Putamen (tissue), 1 donor: ENCODE measurements at regions not wholly inside any gene's neighbourhood (a gene's known extent, or its start where the extent isn't known, plus 50 kb on each side); places are given as distances from the start of the nearest gene placed in this dataset.
"Not testable (repeated sequence)": the region's sequence is repeated elsewhere in the genome, so short reads cannot be mapped to it uniquely, and the experiment has no call there.

Experiments
- DNase-seq: peaks from one replicate; pipeline ENCODE4 v3.0.0-alpha.2; 2016; ENCODE audit warnings: low spot score

DNA sequence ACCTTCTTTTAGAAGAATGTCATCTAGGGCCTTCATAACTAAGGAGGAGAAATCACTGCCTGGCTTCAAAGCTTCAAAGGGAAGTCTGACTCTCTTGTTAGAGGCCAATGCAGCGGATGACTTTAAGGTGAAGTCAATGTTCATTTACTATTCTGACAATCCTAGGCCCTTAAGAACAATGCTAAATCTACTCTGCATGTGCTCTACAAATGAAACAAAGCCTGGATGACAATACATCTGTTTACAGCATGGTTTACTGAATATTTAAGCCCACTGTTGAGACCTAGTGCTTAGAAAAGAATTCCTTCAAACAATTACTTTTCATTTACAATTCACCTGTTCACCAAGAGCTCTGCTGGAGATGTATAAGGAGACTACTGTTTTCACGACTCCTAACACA is 160.4 kb upstream of the EPHA3 start:
- DNase-seq, result no peak

DNA sequence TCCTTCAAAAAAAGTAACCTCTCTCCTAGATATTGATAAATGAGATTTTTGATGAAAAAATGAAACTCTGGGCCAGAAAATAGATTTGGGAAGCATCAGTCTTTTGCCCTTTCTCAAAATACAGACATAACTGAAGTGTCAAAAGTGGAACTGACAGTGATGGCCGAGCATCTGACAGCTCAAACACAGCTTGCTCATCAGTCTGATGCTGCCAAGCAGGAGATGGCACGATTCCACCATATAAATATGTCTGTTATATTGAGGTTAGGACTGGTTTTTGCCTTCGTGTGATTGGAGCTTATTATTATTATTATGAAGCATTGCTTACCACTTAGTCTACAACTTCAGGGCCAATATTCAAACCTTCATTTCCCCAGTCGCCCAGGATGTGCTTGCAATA is 152.6 kb upstream of the EPHA3 start:
- DNase-seq, result no peak

DNA sequence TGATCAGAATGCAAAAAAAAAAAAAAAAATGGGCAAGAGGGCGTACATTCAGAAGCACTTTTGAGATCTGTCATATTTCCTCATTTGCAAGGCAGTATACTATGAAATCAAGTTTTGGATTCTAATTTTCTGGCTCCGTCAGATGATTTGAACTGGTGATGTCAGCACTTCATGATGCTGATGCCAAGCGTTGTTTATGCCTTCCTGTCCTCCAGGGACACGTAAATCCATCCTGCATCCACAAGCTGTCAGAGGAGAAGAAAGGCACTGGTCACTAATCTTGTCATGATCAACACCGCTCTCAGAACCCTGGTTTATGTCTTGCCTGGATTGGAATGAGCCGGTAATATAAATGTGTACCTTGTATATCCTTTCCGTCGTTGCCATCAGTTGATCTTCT is 152.1 kb upstream of the EPHA3 start:
- no peak for DNase-seq

DNA sequence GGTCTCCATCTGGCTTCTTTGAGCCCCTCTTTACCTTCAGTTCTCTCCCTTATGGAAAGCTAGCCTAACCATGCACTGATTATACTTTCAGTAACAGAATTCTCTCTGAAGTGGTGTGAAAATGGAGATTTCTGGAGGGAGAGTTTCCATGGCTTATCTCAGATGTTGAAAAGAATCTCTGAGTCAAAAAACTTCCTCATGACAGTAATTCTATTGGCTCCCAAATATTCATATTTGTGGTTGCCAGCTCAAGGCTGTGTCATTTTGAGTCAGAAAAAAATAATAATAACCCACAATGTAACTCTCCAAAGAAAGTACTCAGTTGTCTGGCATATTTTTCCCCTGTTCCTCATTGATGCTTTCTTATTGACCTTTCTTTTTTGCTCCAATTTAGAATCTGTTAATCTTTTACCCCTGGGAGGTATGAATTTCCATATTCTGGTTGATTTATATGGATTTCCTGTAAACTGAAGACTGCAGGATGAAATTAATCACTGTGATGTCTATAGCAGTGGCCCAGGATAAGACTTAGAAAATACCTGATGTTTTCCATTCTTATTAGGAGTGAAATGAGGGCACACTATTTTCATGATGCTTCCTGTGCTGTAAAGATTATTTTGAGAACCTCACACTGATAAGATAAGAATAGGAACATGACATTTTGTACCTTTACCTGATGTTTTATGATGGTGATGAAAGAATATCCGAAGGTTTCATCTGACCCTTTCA is 149.5 kb upstream of the EPHA3 start:
- DNase-seq, result no peak

DNA sequence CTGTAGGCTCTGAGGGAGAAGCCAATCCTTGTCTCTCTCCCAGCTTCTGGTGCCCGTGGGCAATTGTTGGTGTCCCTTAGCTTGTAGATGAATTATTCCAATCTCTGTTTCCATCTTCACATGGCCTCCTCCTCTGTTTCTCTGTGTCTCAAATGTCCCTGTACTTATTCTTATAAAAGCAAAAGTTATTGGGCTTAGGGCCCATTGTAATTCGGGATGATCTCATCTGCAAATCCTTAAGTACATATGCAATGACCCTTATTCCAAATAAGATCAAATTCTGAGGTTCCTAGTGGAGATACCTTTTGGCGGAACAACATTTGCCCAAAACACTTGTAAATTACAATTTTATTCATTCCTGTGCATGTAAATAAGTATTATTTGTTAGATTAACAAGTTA is 147.4 kb upstream of the EPHA3 start:
- DNase-seq, result no peak

DNA sequence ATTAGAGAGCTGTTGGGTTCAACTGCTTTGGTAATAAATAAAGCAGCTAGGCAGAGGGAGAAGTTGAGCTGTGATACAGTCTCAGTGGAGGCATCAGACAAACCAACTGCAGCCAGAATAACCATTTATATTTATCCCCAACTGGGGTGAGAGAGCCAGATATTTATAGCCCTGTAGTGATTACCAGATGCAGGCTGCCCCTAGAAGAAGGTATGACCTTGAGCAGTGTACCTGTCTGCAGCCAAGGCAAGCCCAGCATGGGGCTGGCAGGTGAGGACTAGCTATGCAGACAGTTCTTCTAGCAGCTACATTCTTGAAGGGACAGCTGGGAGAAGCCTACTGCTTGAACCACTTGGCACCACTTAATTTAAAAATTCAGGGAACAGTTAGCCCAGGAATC is 144.4 kb upstream of the EPHA3 start:
- no peak for DNase-seq

DNA sequence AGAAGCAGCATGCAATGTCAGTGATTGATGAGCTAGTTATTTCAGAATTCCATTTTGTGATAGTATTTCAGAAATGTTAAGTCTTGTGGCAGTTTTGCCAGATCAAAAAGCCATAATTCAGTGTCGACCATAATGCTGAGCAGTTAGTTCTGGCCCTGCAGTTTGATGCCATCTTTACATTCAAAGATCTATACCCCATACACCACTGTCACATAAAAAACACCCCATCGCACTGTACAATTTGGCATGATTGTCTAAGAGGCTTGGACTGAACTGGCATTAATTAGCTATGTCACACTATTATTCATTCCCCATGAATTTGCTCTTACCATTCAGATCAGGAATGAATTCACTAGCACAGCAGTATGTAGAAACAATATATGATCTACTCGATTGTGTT is 127.7 kb upstream of the EPHA3 start:
- DNase-seq, result no peak

DNA sequence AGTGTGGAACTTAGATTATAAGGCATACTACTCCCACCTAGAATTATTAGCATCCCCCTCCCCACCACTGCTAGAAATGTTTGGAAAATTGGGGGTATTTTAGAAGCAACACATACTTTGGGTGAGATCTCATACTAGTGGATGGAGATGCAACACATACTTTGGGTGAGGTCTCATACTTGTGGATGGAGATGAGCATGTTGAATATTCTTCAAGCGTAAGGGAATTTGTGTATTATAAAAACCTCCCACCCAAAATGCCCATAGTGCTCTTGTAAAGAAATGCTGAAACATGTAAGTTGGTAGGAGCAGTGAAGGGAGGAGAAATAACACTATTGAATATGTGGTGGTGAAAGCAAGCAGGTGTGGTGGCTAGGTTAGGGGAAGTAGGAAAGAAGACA is 124.0 kb upstream of the EPHA3 start:
- no peak for DNase-seq

DNA sequence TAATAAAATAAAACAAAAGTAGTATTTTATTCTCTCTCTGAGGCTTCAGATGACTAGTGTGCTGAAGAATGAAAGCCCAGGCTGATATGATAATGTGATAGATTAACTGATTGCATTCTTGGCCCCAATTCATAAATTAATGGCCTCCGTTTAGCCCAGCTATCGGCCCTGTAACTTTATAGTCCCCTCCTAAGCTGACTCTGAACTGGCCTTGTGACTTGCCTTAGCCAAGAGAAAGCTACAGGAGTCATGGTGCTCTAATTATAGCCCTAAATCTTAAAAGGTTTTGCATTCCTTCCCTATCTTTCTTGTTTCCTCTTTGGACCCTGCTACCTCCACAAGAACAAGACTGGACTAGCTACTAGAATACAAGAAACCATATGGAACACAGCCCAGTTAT is 123.2 kb upstream of the EPHA3 start:
- DNase-seq, result no peak

DNA sequence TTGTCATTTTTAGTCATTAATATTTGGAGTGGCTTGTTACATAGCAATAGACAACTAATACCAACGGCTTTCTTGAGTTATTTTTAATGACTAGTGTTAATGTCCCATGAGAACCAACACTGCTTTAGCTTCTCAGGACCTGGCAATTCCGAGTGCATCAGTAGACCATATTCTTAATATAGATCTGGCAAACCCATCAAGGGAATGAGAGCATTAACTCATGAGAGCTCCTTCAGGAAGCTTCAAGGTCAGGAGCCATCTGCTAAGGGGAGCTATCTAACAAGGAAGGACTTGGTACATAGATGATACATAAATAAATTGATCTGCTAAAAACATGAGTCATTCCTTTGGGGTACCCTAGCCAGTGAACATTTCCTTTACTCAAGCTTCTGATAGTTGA is 122.6 kb upstream of the EPHA3 start:
- no peak for DNase-seq

DNA sequence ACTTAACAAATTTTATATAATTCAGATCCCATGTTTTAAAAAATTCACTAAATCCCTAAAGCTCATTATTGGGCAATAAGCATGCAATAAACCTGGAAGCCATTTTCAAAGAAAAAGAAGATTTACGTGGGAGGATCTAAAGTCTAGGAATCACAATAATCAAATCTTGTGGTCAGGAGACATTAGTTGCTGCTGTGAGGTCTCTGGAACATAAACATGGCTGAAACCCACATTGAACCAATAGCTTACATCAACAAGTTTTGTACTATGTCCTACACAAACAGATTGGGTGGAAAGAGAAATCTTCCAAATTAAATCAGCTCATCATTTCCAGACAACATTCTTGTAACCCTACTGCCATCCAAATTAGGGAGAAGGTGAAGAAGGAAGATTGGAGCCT is 121.9 kb upstream of the EPHA3 start:
- no peak for DNase-seq

DNA sequence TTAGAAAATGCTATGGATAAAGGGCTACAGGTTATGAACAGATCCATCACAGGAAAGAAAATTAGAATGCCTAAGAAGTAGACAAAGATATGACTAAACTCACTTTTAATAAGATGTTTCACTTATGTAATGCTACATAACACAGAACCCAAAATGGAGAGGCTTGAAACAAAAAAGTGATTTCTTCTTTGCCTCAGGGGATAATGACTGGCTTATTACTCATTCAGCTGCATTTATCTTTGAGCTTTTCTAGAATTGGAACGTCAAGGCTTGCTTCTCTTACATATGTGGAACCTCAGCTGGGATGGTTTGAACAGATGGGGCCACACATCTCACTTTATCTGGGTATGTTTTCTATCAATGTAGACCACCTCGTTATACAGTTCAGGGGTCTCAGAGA is 120.6 kb upstream of the EPHA3 start:
- DNase-seq, result no peak

DNA sequence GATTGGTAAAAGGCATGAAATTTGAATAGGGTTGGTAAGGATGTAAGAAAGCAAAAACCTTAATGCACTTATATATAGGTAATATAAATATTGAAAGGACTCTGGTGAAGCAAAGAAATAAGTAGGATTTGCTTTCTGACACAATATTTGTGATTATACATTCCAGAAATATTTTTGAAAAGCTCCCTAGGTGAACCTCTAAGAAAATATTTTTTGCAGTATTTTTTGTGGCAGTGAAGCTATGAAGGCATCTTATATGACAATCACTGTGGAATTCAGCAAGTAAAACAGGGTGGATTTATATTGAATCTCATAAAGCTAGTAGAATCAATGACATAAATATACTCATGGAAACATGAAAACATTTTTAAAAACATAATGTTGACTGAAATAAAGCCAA is 119.6 kb upstream of the EPHA3 start:
- DNase-seq, result no peak

DNA sequence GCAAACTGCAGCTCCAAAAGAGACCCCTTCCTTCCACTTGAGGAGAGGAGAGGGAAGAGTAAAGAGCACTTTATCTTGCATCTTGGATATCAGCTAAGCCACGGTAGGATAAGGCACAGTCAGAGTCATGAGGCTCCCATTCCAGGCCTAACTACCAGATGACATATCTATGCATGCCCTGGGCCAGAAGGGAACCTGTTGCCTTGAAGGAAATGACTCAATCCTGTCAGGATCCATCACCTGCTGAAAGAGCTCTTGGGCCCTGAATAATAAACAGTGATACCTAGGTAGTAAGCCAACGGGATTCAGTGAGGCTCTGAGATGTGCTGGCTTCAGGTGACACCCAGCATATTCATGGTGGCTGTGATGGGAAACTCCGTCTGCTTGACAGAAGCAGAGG is 118.5 kb upstream of the EPHA3 start:
- DNase-seq, result no peak

DNA sequence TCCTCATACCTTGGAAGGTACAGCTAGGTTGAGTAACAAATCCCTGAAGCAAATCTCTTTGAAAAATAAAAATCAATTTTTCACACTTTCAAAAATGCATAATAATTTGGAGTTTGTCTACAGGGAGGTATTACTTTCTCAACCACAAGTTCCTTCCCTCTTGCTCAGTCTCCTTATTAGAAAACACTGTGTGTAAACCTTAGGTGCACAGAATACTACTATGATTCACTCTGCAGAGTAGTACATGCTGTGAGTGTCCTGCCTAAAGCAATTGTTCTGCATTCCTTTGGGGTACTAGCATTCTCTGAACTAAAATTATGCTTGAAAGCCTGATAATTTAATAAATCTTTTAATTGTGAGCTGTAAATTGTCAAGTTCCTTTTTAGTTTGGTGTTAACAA is 115.9 kb upstream of the EPHA3 start:
- no peak for DNase-seq

DNA sequence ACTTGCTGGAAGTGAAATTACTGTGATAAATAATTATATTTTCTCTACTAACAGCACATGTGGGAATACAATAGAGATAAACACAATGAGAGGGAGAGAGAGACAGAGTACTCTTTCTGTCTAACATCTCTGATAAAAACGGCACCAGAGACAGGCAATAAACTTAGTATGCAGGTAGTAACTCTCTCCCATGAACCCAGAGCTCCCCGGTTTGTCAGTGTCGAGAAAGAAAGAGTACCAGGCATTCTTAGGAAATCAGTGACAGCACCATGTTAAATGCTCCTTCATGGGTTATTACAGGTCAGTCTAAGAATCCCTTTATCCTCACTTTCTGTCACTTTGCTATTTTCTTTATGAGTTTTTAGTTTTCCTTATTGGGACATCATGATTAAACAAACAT is 110.7 kb upstream of the EPHA3 start:
- no peak for DNase-seq

DNA sequence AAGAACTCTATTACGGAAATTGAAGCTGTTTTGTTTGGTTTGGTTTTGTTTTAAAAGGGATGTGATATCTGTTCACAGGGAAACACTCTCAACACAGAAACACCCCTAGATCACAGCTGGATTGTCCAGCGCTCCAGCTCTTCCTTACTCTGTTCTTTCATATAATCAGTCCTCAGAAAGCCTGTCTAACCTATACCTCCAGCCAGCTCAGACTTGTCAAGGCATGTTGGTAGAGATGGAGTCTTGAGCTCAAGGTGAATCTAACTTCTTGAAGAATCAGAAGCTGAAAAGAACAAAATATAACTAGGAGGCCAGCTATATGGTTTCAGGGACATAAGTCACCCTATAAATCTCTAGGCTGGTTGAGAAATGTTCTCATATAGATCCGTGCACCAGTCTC is 110.2 kb upstream of the EPHA3 start:
- no peak for DNase-seq

DNA sequence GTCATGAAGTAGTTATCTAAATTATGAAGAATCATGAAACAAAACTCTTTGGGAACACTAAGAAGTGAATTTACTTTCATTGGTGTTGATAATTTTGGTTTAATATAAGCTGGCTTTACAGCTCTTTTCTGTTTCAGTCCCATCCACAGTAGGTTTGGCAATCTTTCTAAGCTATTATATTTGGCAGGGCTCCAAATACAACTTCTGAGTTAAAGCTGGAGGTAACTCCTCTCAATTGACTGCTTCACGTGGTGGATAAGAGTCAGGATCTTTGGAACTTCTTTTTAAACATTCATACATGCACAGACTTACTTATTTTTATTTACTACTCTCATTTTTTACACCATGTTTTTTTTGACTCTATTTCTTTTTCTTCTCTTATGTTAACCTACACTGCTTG is 106.5 kb upstream of the EPHA3 start:
- no peak for DNase-seq

DNA sequence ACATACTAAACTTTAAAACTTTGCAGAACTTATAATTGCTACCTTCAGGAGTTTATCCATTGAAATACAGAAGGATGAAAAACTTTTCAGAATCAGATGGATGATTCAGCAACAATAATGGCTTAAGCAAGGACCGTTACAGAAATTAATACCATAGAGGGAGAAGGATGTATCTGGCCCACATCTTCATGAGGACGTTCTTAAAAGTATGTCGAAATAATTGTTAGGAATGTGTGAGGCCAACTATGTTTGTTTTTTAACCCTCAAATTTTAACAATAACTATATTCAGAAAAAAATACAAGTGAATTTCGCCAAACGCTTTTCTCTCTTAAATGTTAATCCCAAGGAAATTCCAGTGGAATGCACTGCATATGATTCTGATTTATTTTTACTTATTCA is 105.2 kb upstream of the EPHA3 start:
- no peak for DNase-seq

DNA sequence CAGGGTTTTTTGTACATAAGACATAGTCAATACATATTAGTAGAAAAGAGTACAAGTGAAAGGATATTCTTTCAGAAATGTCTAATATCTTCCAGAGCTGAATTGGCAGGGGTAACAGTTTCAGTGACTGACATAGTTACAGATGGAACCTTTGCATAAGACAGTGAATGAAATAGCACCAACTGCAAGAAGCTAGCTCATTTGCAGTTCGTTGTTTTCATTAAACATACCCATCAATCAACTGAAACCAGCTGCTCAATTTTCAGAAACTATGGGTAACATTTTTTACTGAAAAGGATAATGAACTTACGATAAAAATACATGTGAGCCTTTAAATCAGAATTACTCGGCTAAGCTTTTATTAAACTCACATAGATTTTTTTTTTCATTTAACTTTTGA is 93.9 kb upstream of the EPHA3 start:
- DNase-seq, result no peak

DNA sequence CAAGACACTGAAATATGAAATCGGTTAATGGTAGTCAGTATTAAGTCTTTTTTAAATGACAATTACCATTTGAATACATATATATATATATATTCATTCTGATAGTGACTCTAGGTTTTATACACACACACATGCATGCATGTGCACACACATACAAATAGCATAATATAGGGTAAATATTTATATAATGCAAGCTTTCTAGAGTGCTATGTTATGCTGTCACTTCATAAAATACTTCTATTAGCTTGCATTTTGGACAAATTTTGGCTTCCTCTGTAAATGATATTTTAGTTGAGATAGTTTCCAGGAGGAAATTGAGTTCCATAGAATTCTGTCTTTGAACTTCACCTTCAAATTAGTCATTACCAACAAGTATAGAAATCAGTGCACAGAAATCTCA is 89.9 kb upstream of the EPHA3 start:
- DNase-seq, result no peak

DNA sequence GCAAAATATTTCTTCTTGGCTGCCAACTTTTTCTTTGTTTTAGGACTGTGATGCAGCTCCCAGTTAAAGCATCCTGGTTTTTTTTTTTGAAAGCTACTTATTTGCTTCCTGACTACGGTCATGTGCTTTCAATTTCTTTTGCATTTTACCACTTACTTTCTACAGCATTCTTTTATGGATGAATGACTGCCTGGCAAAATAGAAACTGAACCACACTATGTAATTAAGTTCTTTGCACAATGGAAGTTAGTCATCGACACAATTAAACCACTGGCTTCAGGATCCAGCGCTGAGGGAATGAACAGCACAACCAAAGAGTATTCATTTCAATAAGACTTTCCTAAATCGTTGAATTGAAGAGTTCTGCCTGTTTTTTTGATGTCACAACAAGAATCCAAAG is 82.2 kb upstream of the EPHA3 start:
- DNase-seq, result no peak

DNA sequence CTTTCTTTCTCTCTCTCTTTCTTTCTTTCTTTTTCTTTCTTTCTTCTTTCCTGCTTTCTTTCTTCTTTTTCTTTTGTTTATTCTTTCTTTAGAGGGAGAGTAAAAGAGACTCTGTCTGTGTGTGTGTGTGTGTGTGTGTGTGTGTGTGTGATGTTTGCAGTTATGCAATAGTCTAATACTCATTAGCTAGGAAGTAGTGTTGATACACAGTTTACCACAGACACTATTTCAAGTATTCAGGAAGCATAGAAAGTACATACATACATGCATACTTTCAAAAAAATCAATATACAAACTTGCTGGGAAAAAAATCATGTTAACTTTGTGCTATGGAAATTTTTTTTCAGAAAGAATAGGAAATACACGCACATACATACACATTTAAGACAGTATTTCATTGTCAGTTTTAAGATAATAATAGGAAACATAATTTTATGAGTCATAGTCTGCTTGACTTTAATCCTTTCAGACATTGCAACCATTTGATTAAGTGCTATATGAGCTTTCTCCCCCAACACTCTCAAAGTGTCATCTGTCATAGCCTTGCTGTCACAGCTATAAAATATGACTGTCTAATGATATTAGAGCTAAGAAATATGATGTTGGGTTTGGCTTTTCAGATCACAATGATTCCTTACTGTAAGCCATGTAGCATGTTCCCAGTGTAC is 74.9 kb upstream of the EPHA3 start:
- DNase-seq, result no peak

DNA sequence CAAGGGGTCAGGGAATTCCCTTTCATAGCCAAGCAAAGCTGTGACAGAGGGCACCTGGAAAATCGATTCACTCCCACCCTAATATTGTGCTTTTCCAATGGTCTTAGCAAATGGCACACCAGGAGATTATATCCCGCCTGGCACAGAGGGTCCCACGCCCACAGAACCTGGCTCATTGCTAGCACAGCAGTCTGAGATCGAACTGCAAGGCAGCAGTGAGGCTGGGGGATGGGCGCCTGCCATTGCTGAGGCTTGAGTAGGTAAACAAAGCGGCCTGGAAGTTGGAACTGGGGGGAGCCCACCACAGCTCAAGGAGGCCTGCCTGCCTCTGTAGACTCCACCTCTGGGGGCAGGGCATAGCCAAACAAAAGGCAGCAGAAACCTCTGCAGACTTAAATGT is 72.7 kb upstream of the EPHA3 start:
- DNase-seq, result not testable (repeated sequence)
